Prostate gland (tissue), 2 donors: ENCODE measurements at regions not wholly inside any gene's neighbourhood (a gene's known extent, or its start where the extent isn't known, plus 50 kb on each side); places are given as distances from the start of the nearest gene placed in this dataset.

Source experiments
- CTCF ChIP-seq, 4 experiments: fragments of 200-600 bp in 2 of 4; fragments of 450-650 bp in 2 of 4; sonication (generic) in 2 of 4; IDR thresholded peaks; 1 replicate in 3 of 4; 2 replicates in 1 of 4; pipeline ENCODE4 v1.5.1; 2016 to 2019; ENCODE audit warnings: antibody characterized with exemption in 4 of 4, mild to moderate bottlenecking in 2 of 4, moderate library complexity in 2 of 4
- POLR2A ChIP-seq: fragments of 450-650 bp; IDR thresholded peaks from one replicate; pipeline ENCODE4 v1.6.1; 2016; ENCODE audit warnings: antibody characterized with exemption, mild to moderate bottlenecking

DNA sequence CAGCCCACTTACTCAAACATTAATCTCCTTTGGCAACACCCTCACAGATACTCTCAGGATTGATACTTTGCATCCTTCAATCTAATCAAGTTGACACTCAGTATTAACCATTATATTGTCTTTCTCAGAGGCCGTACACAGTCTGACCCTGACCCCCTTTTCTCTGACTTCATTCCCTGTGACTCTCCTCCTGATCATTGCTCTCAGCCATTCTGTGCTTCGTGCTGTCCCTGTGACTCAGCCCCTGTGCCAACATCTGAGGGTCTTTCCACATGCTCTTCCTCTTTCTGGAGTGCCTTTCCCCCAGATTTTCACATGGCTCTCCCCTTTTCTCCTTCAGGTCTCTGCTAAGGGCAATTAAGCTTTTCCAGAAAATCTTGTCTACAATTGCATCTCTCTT, 289.0 kb upstream of the PHYHIPL start:
- no peak for TF ChIP-seq CTCF (IDR thresholded peaks at IDR 0.05)
- no peak for TF ChIP-seq POLR2A
